Globus pallidus (tissue), 1 donor: ENCODE measurements at regions not wholly inside any gene's neighbourhood (a gene's known extent, or its start where the extent isn't known, plus 50 kb on each side); places are given as distances from the start of the nearest gene placed in this dataset.
A peak's percentile ranks its signal among the peaks of the same experiment; 100 is the strongest.
"Not testable (repeated sequence)": the region's sequence is repeated elsewhere in the genome, so short reads cannot be mapped to it uniquely, and the experiment has no call there.

Experiments used
- DNase-seq: peaks from one replicate; pipeline ENCODE4 v3.0.0-alpha.2; 2015; ENCODE audit warnings: low spot score

GRCh38 chr5:102048940-102049339 lies 247.1 kb downstream of the SLCO4C1 start:
- no peak for DNase-seq

GRCh38 chr5:102047073-102047472 lies 249.0 kb downstream of the SLCO4C1 start:
- not testable (repeated sequence) for DNase-seq

- DNase-seq: no peak
Measured at GRCh38 chr5:102040326-102040725, 255.8 kb downstream of the SLCO4C1 start.

GRCh38 chr5:102036927-102037326 lies 259.2 kb downstream of the SLCO4C1 start:
- no peak for DNase-seq

GRCh38 chr5:102031711-102032110 lies 264.4 kb downstream of the SLCO4C1 start:
- no peak for DNase-seq

- DNase-seq: no peak
Measured at GRCh38 chr5:102018690-102019089, 277.4 kb downstream of the SLCO4C1 start.

- no peak for DNase-seq
Measured at GRCh38 chr5:102018279-102018678, 277.8 kb downstream of the SLCO4C1 start.

- DNase-seq: no peak
Measured at GRCh38 chr5:102014371-102014770, 281.7 kb downstream of the SLCO4C1 start.

- no peak for DNase-seq
Measured at GRCh38 chr5:102010644-102011043, 285.4 kb downstream of the SLCO4C1 start.

GRCh38 chr5:101997235-101997634 lies 298.8 kb downstream of the SLCO4C1 start:
- DNase-seq: no peak

GRCh38 chr5:101995585-101995984 lies 300.5 kb downstream of the SLCO4C1 start:
- no peak for DNase-seq

- no peak for DNase-seq
Measured at GRCh38 chr5:101991486-101991885, 304.6 kb downstream of the SLCO4C1 start.

GRCh38 chr5:101989659-101990058 lies 306.4 kb downstream of the SLCO4C1 start:
- no peak for DNase-seq

GRCh38 chr5:101977729-101978345 lies 318.2 kb downstream of the SLCO4C1 start:
- peak; percentile 28 for DNase-seq

- no peak for DNase-seq
Measured at GRCh38 chr5:101976933-101977332, 319.2 kb downstream of the SLCO4C1 start.

- no peak for DNase-seq
Measured at GRCh38 chr5:101969742-101970141, 326.3 kb downstream of the SLCO4C1 start.

GRCh38 chr5:101966476-101966875 lies 329.6 kb downstream of the SLCO4C1 start:
- no peak for DNase-seq

GRCh38 chr5:101955891-101956290 lies 340.2 kb downstream of the SLCO4C1 start:
- no peak for DNase-seq

- DNase-seq: no peak
Measured at GRCh38 chr5:101950019-101950418, 346.1 kb downstream of the SLCO4C1 start.

- no peak for DNase-seq
Measured at GRCh38 chr5:101948615-101949014, 347.5 kb downstream of the SLCO4C1 start.

GRCh38 chr5:101943784-101944183 lies 352.3 kb downstream of the SLCO4C1 start:
- no peak for DNase-seq

- peak; percentile 45 for DNase-seq
Measured at GRCh38 chr5:101942321-101942882, 353.7 kb downstream of the SLCO4C1 start.

- DNase-seq: no peak
Measured at GRCh38 chr5:101937041-101937440, 359.0 kb downstream of the SLCO4C1 start.

GRCh38 chr5:101935086-101935485 lies 361.0 kb downstream of the SLCO4C1 start:
- no peak for DNase-seq
